CD14-positive monocyte (primary cell): ENCODE measurements at regions not wholly inside any gene's neighbourhood (a gene's known extent, or its start where the extent isn't known, plus 50 kb on each side); places are given as distances from the start of the nearest gene placed in this dataset.

ENCODE experiments used
- DNase-seq, 3 donors: peaks; one replicate each; pipeline ENCODE4 v3.0.0-alpha.2; 2011 to 2022
- H2AFZ ChIP-seq: 2 replicates; pipeline ENCODE4 v1.6.0; 2012; ENCODE audit warnings: mild to moderate bottlenecking, low read depth, low read length, inconsistent platforms; ENCODE audit not compliant: insufficient read depth, poor library complexity, severe bottlenecking
- H3K27ac ChIP-seq, 2 donors: 1 replicate in 1 of 2; 2 replicates in 1 of 2; pipeline ENCODE4 v1.5.1; 2012 to 2013; ENCODE audit warnings: low read length in 2 of 2, control low read depth in 1 of 2, inconsistent platforms in 1 of 2, low read depth in 1 of 2, mild to moderate bottlenecking in 1 of 2
- H3K27me3 ChIP-seq, 2 donors: one replicate each; pipeline versions ENCODE4 v1.6.0 to v1.6.1; 2011 to 2013; ENCODE audit warnings: low read length in 2 of 2; ENCODE audit not compliant: control insufficient read depth in 2 of 2, insufficient read depth in 2 of 2
- H3K36me3 ChIP-seq, 2 donors: replicated peaks in 1 of 2; 1 replicate in 1 of 2; 2 replicates in 1 of 2; pipeline versions ENCODE4 v1.5.1 to v1.6.1; 2012 to 2013; ENCODE audit warnings: low read length in 2 of 2, control low read depth in 1 of 2, inconsistent platforms in 1 of 2, mild to moderate bottlenecking in 1 of 2; ENCODE audit not compliant: insufficient read depth in 2 of 2, control insufficient read depth in 1 of 2
- H3K4me1 ChIP-seq, 2 donors: 1 replicate in 1 of 2; 2 replicates in 1 of 2; pipeline versions ENCODE4 v1.5.1 to v1.6.1; 2012 to 2013; ENCODE audit warnings: low read length in 2 of 2, control low read depth in 1 of 2, inconsistent platforms in 1 of 2, mild to moderate bottlenecking in 1 of 2, moderate library complexity in 1 of 2; ENCODE audit not compliant: insufficient read depth in 2 of 2, control insufficient read depth in 1 of 2
- H3K4me2 ChIP-seq: replicated peaks from 2 replicates; pipeline ENCODE3; 2012; ENCODE audit warnings: low read length, moderate library complexity, mild to moderate bottlenecking; ENCODE audit not compliant: poor library complexity, severe bottlenecking; ENCODE audit errors: extremely low read depth
- H3K4me3 ChIP-seq, 3 experiments: fragments of 200-600 bp in 1 of 3; sonication (generic) in 1 of 3; replicated peaks in 1 of 3; 1 replicate in 2 of 3; 2 replicates in 1 of 3; pipeline ENCODE4 v1.5.1; 2011 to 2013; ENCODE audit warnings: low read length in 3 of 3, mild to moderate bottlenecking in 3 of 3, control low read depth in 2 of 3, low read depth in 2 of 3, inconsistent platforms in 1 of 3, moderate library complexity in 1 of 3
- H3K79me2 ChIP-seq: 2 replicates; pipeline ENCODE4 v1.6.0; 2012; ENCODE audit warnings: mild to moderate bottlenecking, control low read depth, inconsistent platforms, low read length, moderate library complexity; ENCODE audit not compliant: insufficient read depth
- H3K9ac ChIP-seq: 2 replicates; pipeline ENCODE4 v1.6.0; 2017; ENCODE audit warnings: low read length, mild to moderate bottlenecking; ENCODE audit not compliant: insufficient read depth, poor library complexity, severe bottlenecking
- H3K9me3 ChIP-seq, 2 donors: replicated peaks in 1 of 2; 1 replicate in 1 of 2; 2 replicates in 1 of 2; pipeline versions ENCODE4 v1.5.1 to v1.6.1; 2012 to 2013; ENCODE audit warnings: low read length in 2 of 2, control low read depth in 1 of 2; ENCODE audit not compliant: control insufficient read depth in 1 of 2, insufficient read depth in 1 of 2
- H4K20me1 ChIP-seq: 2 replicates; pipeline ENCODE4 v1.6.0; 2012; ENCODE audit warnings: mild to moderate bottlenecking, low read length, control low read depth, moderate library complexity; ENCODE audit not compliant: insufficient read depth
- H3K27ac Mint-ChIP-seq, 7 donors: one replicate each; pipeline ENCODE4 v1.8.0; 2020; ENCODE audit warnings: mild to moderate bottlenecking in 7 of 7, mixed read lengths in 7 of 7, moderate library complexity in 6 of 7, inconsistent platforms in 2 of 7
- H3K27me3 Mint-ChIP-seq, 3 donors: one replicate each; pipeline ENCODE4 v1.8.0; 2021 to 2022; ENCODE audit warnings: low read depth in 3 of 3, mild to moderate bottlenecking in 3 of 3, mixed read lengths in 3 of 3, moderate library complexity in 3 of 3, inconsistent platforms in 1 of 3
- H3K36me3 Mint-ChIP-seq, 2 donors: one replicate each; pipeline ENCODE4 v1.8.0; 2020; ENCODE audit warnings: mixed read lengths in 2 of 2, inconsistent platforms in 1 of 2, mild to moderate bottlenecking in 1 of 2
- H3K4me1 Mint-ChIP-seq: one replicate; pipeline ENCODE4 v1.8.0; 2020; ENCODE audit warnings: mild to moderate bottlenecking, mixed read lengths
- H3K4me3 Mint-ChIP-seq, 2 donors: one replicate each; pipeline ENCODE4 v1.8.0; 2020; ENCODE audit warnings: mild to moderate bottlenecking in 2 of 2, mixed read lengths in 2 of 2, moderate library complexity in 1 of 2
- H3K9me3 Mint-ChIP-seq, 7 donors: one replicate each; pipeline ENCODE4 v1.8.0; 2020 to 2022; ENCODE audit warnings: mixed read lengths in 7 of 7, mild to moderate bottlenecking in 6 of 7, moderate library complexity in 6 of 7, inconsistent platforms in 2 of 7
- CTCF ChIP-seq: fragments of 200-600 bp; IDR thresholded peaks from one replicate; pipeline ENCODE4 v1.8.0; 2022; ENCODE audit warnings: antibody characterized with exemption, mild to moderate bottlenecking
- WGBS: methylation state at CpG from one replicate; pipeline ENCODE4 v1.1.5; 2013; ENCODE audit warnings: missing lambda C conversion rate; ENCODE audit not compliant: insufficient coverage; 5-methylcytosine and 5-hydroxymethylcytosine counted together
- intact Hi-C, 2 donors: fragments of 100-400 bp; cut with micrococcal nuclease; formaldehyde crosslinking; loops; one replicate each; pipeline versions ENCODE4 v1.15.0 to v1.15.1; 2023

DNA sequence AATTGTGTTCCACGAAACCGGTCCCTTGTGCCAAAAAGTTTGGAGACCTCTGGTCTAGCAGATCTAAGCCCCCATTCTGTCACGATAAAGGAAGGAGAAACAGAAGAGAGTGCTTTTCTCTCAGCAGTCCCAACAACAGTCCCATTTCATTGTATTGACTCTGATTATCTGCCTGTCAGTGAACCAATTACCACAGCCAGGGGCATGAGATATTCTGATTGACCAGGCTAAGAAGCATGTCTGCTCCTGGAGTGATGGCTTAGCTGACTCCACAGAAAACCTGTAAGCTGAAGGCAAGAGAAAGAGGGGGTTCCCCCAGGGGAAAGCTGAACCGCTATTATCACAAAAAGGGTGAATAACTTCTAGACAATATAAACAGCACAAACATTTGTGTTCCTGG, 765.4 kb downstream of the SORCS1 start:
- H3K36me3 Mint-ChIP-seq, result no peaks in the 10 kb centered on the region
- H3K27me3 Mint-ChIP-seq, result no peaks in the 10 kb centered on the region
- peaks cover 0 to 4% (median 1%) of the 10 kb centered on the region in 7 donors for H3K9me3 Mint-ChIP-seq
- H3K4me3 Mint-ChIP-seq, result no peak overlapping the region
- H3K27ac Mint-ChIP-seq, result no peak overlapping the region
- H4K20me1 ChIP-seq, result no peaks in the 10 kb centered on the region
- no peaks in the 10 kb centered on the region for H3K36me3 ChIP-seq
- H3K27ac ChIP-seq, result no peak overlapping the region
- H3K79me2 ChIP-seq, result no peaks in the 10 kb centered on the region
- H3K9ac ChIP-seq, result no peak overlapping the region
- TF ChIP-seq CTCF, result no peak
- no peak overlapping the region for H3K4me2 ChIP-seq
- no peaks in the 10 kb centered on the region for H3K27me3 ChIP-seq
- no peaks in the 10 kb centered on the region for H3K4me1 Mint-ChIP-seq
- intact Hi-C loops, result no loop called here
- H3K9me3 ChIP-seq, result no peaks in the 10 kb centered on the region
- no peaks in the 10 kb centered on the region for H3K4me1 ChIP-seq
- no peak overlapping the region for H3K4me3 ChIP-seq
- WGBS, result 79% methylated on average over 2 of the region's 4 CpGs
- no peak overlapping the region for H2AFZ ChIP-seq
- DNase-seq, result no peak

DNA sequence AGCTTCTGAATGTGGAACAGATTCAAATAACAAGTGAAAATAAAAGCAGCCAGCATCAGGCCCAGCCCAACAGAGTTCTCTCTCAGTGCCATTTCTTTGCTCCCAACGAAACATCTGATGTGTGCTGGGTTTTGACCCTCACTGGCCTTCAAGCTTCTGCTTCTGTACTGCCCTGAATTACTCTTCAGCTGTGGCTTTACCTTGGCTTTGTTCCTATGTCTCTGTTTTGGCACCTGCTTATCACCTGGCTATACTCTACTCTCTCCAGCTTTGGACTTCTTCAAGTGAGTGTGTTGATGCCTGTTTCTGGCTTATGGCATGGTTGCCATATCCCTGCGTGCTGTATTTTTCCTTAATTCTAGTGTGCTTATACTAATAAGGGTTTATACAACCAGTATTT, 768.3 kb downstream of the SORCS1 start:
- H3K27ac Mint-ChIP-seq, result no peak overlapping the region
- H3K4me1 ChIP-seq, result no peaks in the 10 kb centered on the region
- H3K79me2 ChIP-seq, result no peaks in the 10 kb centered on the region
- TF ChIP-seq CTCF, result no peak
- no peaks in the 10 kb centered on the region for H3K36me3 Mint-ChIP-seq
- H3K9me3 ChIP-seq, result no peaks in the 10 kb centered on the region
- H3K4me1 Mint-ChIP-seq, result no peaks in the 10 kb centered on the region
- peaks cover 0 to 12% (median 1%) of the 10 kb centered on the region in 7 donors for H3K9me3 Mint-ChIP-seq
- no peak overlapping the region for H2AFZ ChIP-seq
- H3K27ac ChIP-seq, result no peak overlapping the region
- H3K4me2 ChIP-seq, result no peak overlapping the region
- H3K27me3 Mint-ChIP-seq, result no peaks in the 10 kb centered on the region
- H3K27me3 ChIP-seq, result no peaks in the 10 kb centered on the region
- intact Hi-C loops, result no loop called here
- WGBS, result 67% methylated on average over 1 of the region's 2 CpGs
- no peak overlapping the region for H3K4me3 ChIP-seq
- H3K36me3 ChIP-seq, result no peaks in the 10 kb centered on the region
- H4K20me1 ChIP-seq, result no peaks in the 10 kb centered on the region
- H3K9ac ChIP-seq, result no peak overlapping the region
- no peak overlapping the region for H3K4me3 Mint-ChIP-seq
- DNase-seq, result no peak
